ENCODE measurements at regions not wholly inside any gene's neighbourhood (a gene's known extent, or its start where the extent isn't known, plus 50 kb on each side); places are given as distances from the start of the nearest gene placed in this dataset.

DNA sequence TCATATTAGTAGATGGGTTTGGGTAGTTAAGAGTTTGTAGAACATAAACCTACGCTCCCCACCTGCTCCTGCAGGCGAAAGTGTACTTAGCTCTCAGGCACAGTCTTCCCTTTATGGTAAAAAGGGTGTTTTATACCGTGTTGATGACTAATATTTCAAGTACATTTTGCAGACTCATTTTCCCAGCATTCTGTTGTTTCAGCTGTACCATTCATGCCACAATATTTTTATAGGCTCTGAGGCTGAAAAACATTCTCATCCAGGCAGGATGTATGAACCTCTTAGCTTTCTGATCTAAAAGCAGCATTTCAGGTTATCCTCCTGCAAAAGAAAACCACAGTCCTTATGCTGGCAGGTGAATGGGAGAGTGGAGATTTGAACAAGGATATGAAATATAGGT is 231.4 kb downstream of the NR2F1-AS1 start:
- TF ChIP-seq POLR2AphosphoS5 (IDR thresholded peaks at IDR 0.05; ENCODE audit: low read depth), result no peak
- TF ChIP-seq, protein P1, sequence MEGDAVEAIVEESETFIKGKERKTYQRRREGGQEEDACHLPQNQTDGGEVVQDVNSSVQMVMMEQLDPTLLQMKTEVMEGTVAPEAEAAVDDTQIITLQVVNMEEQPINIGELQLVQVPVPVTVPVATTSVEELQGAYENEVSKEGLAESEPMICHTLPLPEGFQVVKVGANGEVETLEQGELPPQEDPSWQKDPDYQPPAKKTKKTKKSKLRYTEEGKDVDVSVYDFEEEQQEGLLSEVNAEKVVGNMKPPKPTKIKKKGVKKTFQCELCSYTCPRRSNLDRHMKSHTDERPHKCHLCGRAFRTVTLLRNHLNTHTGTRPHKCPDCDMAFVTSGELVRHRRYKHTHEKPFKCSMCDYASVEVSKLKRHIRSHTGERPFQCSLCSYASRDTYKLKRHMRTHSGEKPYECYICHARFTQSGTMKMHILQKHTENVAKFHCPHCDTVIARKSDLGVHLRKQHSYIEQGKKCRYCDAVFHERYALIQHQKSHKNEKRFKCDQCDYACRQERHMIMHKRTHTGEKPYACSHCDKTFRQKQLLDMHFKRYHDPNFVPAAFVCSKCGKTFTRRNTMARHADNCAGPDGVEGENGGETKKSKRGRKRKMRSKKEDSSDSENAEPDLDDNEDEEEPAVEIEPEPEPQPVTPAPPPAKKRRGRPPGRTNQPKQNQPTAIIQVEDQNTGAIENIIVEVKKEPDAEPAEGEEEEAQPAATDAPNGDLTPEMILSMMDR (IDR thresholded peaks at IDR 0.05; ENCODE audit: insufficient read depth, low read length), result no peak
- TF ChIP-seq, protein P2, sequence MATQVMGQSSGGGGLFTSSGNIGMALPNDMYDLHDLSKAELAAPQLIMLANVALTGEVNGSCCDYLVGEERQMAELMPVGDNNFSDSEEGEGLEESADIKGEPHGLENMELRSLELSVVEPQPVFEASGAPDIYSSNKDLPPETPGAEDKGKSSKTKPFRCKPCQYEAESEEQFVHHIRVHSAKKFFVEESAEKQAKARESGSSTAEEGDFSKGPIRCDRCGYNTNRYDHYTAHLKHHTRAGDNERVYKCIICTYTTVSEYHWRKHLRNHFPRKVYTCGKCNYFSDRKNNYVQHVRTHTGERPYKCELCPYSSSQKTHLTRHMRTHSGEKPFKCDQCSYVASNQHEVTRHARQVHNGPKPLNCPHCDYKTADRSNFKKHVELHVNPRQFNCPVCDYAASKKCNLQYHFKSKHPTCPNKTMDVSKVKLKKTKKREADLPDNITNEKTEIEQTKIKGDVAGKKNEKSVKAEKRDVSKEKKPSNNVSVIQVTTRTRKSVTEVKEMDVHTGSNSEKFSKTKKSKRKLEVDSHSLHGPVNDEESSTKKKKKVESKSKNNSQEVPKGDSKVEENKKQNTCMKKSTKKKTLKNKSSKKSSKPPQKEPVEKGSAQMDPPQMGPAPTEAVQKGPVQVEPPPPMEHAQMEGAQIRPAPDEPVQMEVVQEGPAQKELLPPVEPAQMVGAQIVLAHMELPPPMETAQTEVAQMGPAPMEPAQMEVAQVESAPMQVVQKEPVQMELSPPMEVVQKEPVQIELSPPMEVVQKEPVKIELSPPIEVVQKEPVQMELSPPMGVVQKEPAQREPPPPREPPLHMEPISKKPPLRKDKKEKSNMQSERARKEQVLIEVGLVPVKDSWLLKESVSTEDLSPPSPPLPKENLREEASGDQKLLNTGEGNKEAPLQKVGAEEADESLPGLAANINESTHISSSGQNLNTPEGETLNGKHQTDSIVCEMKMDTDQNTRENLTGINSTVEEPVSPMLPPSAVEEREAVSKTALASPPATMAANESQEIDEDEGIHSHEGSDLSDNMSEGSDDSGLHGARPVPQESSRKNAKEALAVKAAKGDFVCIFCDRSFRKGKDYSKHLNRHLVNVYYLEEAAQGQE (IDR thresholded peaks at IDR 0.05; ENCODE audit: insufficient replicate concordance, low read depth), result no peak

Data from HL-60 (cell line).